Trophoblast cell (in vitro differentiated cells and primary cell): ENCODE measurements at regions not wholly inside any gene's neighbourhood (a gene's known extent, or its start where the extent isn't known, plus 50 kb on each side); places are given as distances from the start of the nearest gene placed in this dataset.

Experiments used
- DNase-seq, 2 donors: peaks; one replicate each; pipeline ENCODE4 v3.0.0-alpha.2; 2016
- H2AFZ ChIP-seq: 2 replicates; pipeline ENCODE4 v1.6.1; 2013; ENCODE audit warnings: low read length, moderate library complexity, mild to moderate bottlenecking; ENCODE audit not compliant: insufficient read depth, poor library complexity
- H2AK5ac ChIP-seq: 2 replicates; pipeline ENCODE4 v1.6.1; 2013; ENCODE audit warnings: mild to moderate bottlenecking, low read length
- H2BK120ac ChIP-seq: 2 replicates; pipeline ENCODE4 v1.6.1; 2013; ENCODE audit warnings: low read length, mild to moderate bottlenecking, moderate library complexity; ENCODE audit not compliant: insufficient read depth, poor library complexity
- H2BK12ac ChIP-seq: 2 replicates; pipeline ENCODE4 v1.6.1; 2013; ENCODE audit warnings: mild to moderate bottlenecking, low read length, moderate library complexity
- H2BK5ac ChIP-seq: 2 replicates; pipeline ENCODE4 v1.6.1; 2013; ENCODE audit warnings: low read length, low read depth, moderate library complexity, mild to moderate bottlenecking; ENCODE audit not compliant: poor library complexity
- H3K14ac ChIP-seq: 2 replicates; pipeline ENCODE4 v1.6.1; 2013; ENCODE audit warnings: mild to moderate bottlenecking, low read length
- H3K18ac ChIP-seq: 2 replicates; pipeline ENCODE4 v1.6.1; 2013; ENCODE audit warnings: mild to moderate bottlenecking, low read length
- H3K23ac ChIP-seq: 2 replicates; pipeline ENCODE4 v1.6.1; 2013; ENCODE audit warnings: low read length
- H3K27ac ChIP-seq: 2 replicates; pipeline ENCODE4 v1.5.1; 2013; ENCODE audit warnings: low read depth, mild to moderate bottlenecking, inconsistent platforms, low read length, moderate library complexity
- H3K27me3 ChIP-seq: 2 replicates; pipeline ENCODE4 v1.6.1; 2013; ENCODE audit warnings: inconsistent platforms, mild to moderate bottlenecking, low read length, moderate library complexity; ENCODE audit not compliant: insufficient read depth
- H3K36me3 ChIP-seq, 2 experiments: 1 replicate in 1 of 2; 2 replicates in 1 of 2; pipeline ENCODE4 v1.6.1; 2013; ENCODE audit warnings: low read length in 2 of 2, mild to moderate bottlenecking in 2 of 2, moderate library complexity in 1 of 2; ENCODE audit not compliant: insufficient read depth in 2 of 2, control insufficient read depth in 1 of 2
- H3K4ac ChIP-seq: 2 replicates; pipeline ENCODE4 v1.6.1; 2013; ENCODE audit warnings: low read depth, mild to moderate bottlenecking, low read length, moderate library complexity
- H3K4me1 ChIP-seq, 2 experiments: 1 replicate in 1 of 2; 2 replicates in 1 of 2; pipeline ENCODE4 v1.6.1; 2013; ENCODE audit warnings: low read length in 2 of 2, mild to moderate bottlenecking in 2 of 2, moderate library complexity in 1 of 2; ENCODE audit not compliant: insufficient read depth in 2 of 2, control insufficient read depth in 1 of 2
- H3K4me2 ChIP-seq: 2 replicates; pipeline ENCODE4 v1.6.1; 2013; ENCODE audit warnings: inconsistent platforms, mild to moderate bottlenecking, low read length, moderate library complexity
- H3K4me3 ChIP-seq: 2 replicates; pipeline ENCODE4 v1.5.1; 2013; ENCODE audit warnings: mild to moderate bottlenecking, low read depth, low read length, inconsistent platforms
- H3K79me1 ChIP-seq: one replicate; pipeline ENCODE4 v1.6.1; 2013; ENCODE audit warnings: low read length
- H3K79me2 ChIP-seq: 2 replicates; pipeline ENCODE4 v1.6.1; 2013; ENCODE audit warnings: low read length, mild to moderate bottlenecking; ENCODE audit not compliant: control insufficient read depth, insufficient read depth, poor library complexity
- H3K9ac ChIP-seq: 2 replicates; pipeline ENCODE4 v1.6.1; 2013; ENCODE audit warnings: mild to moderate bottlenecking, low read length
- H3K9me3 ChIP-seq: 2 replicates; pipeline ENCODE4 v1.6.1; 2013; ENCODE audit warnings: low read depth, mild to moderate bottlenecking, control low read depth, inconsistent platforms, low read length; ENCODE audit not compliant: insufficient read depth
- H4K12ac ChIP-seq: 2 replicates; pipeline ENCODE4 v1.6.1; 2013; ENCODE audit warnings: low read depth, mild to moderate bottlenecking, low read length, moderate library complexity
- H4K8ac ChIP-seq: 2 replicates; pipeline ENCODE4 v1.6.1; 2013; ENCODE audit warnings: low read depth, mild to moderate bottlenecking, low read length, moderate library complexity
- H4K91ac ChIP-seq: one replicate; pipeline ENCODE4 v1.6.1; 2013; ENCODE audit warnings: low read depth, mild to moderate bottlenecking, low read length, moderate library complexity
- WGBS: extraction: QIAGEN DNeasy Blood & Tissue Kit; methylation state at CpG from one replicate; pipeline ENCODE4 v1.1.7; 2013; ENCODE audit warnings: missing lambda C conversion rate; ENCODE audit not compliant: insufficient read length, insufficient coverage; ENCODE audit errors: extremely low coverage; 5-methylcytosine and 5-hydroxymethylcytosine counted together

GRCh38 chr2:118219611-118220010, 131.3 kb downstream of the INSIG2 start:
- H3K27me3 ChIP-seq: no peaks in the 10 kb centered on the region
- no peak overlapping the region for H3K27ac ChIP-seq
- no peak overlapping the region for H3K23ac ChIP-seq
- H3K4me3 ChIP-seq: no peak overlapping the region
- no peak overlapping the region for H2BK5ac ChIP-seq
- H4K8ac ChIP-seq: no peak overlapping the region
- H3K79me1 ChIP-seq: peaks cover 4% of the 10 kb centered on the region
- H4K91ac ChIP-seq: no peak overlapping the region
- H3K4me1 ChIP-seq: peaks cover 0 to 5% of the 10 kb centered on the region in 2 experiments
- H3K18ac ChIP-seq: no peak overlapping the region
- no peak overlapping the region for H3K14ac ChIP-seq
- no peak overlapping the region for H3K4ac ChIP-seq
- WGBS: no CpG with 5 or more reads among the region's 1 CpG
- H3K79me2 ChIP-seq: peaks cover 3% of the 10 kb centered on the region
- no peak for DNase-seq
- no peak overlapping the region for H2AFZ ChIP-seq
- no peak overlapping the region for H2BK120ac ChIP-seq
- H4K12ac ChIP-seq: no peak overlapping the region
- H2AK5ac ChIP-seq: no peak overlapping the region
- H3K9ac ChIP-seq: no peak overlapping the region
- no peaks in the 10 kb centered on the region for H3K9me3 ChIP-seq
- H2BK12ac ChIP-seq: no peak overlapping the region
- H3K36me3 ChIP-seq: no peaks in the 10 kb centered on the region
- no peak overlapping the region for H3K4me2 ChIP-seq

- H2BK12ac ChIP-seq: no peak overlapping the region
- no peak overlapping the region for H3K27ac ChIP-seq
- DNase-seq: no peak
- no peaks in the 10 kb centered on the region for H3K36me3 ChIP-seq
- H2BK5ac ChIP-seq: no peak overlapping the region
- H3K4me1 ChIP-seq: no peaks in the 10 kb centered on the region
- no peak overlapping the region for H2AFZ ChIP-seq
- WGBS: no CpG with 5 or more reads among the region's 3 CpGs
- H3K23ac ChIP-seq: no peak overlapping the region
- H3K79me1 ChIP-seq: no peaks in the 10 kb centered on the region
- H4K91ac ChIP-seq: no peak overlapping the region
- no peak overlapping the region for H3K4me3 ChIP-seq
- H3K79me2 ChIP-seq: no peaks in the 10 kb centered on the region
- H3K14ac ChIP-seq: no peak overlapping the region
- H4K12ac ChIP-seq: no peak overlapping the region
- H3K18ac ChIP-seq: no peak overlapping the region
- H3K4ac ChIP-seq: no peak overlapping the region
- H3K9ac ChIP-seq: no peak overlapping the region
- H3K9me3 ChIP-seq: no peaks in the 10 kb centered on the region
- H2AK5ac ChIP-seq: no peak overlapping the region
- no peak overlapping the region for H4K8ac ChIP-seq
- no peaks in the 10 kb centered on the region for H3K27me3 ChIP-seq
- no peak overlapping the region for H2BK120ac ChIP-seq
- H3K4me2 ChIP-seq: no peak overlapping the region
These were observed 128.0 kb downstream of the INSIG2 start for GRCh38 chr2:118216224-118216623.

DNA sequence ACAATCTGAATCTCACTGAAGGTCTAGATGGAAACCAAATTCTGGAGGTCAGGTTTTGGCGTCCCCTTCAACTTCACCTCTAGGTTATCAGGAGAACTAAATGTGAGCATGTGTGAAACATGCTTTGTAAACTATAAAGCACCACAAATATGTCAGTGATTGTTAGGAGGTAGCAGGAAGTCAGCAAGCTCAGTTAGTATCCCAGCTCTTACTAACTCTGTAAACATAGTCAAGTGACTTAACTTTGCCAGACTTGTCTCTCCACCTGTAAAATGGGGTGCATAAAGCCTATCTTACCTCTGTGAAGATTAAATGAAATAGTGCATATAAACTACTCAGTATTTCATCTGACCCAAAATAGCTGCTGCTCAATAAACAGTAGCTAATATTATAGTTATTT, 121.5 kb downstream of the INSIG2 start:
- no peaks in the 10 kb centered on the region for H3K27me3 ChIP-seq
- H2AFZ ChIP-seq: no peak overlapping the region
- H3K4me3 ChIP-seq: no peak overlapping the region
- H3K4me1 ChIP-seq: no peaks in the 10 kb centered on the region
- no peak overlapping the region for H4K8ac ChIP-seq
- H2AK5ac ChIP-seq: no peak overlapping the region
- no peak overlapping the region for H3K14ac ChIP-seq
- H3K9me3 ChIP-seq: no peaks in the 10 kb centered on the region
- H3K4me2 ChIP-seq: no peak overlapping the region
- H3K23ac ChIP-seq: no peak overlapping the region
- no peak overlapping the region for H3K18ac ChIP-seq
- DNase-seq: no peak
- no peak overlapping the region for H2BK5ac ChIP-seq
- no peak overlapping the region for H3K4ac ChIP-seq
- no peak overlapping the region for H3K27ac ChIP-seq
- H3K36me3 ChIP-seq: no peaks in the 10 kb centered on the region
- H4K12ac ChIP-seq: no peak overlapping the region
- no peaks in the 10 kb centered on the region for H3K79me1 ChIP-seq
- H3K79me2 ChIP-seq: no peaks in the 10 kb centered on the region
- no peak overlapping the region for H4K91ac ChIP-seq
- WGBS: no CpG with 5 or more reads among the region's 1 CpG
- H2BK120ac ChIP-seq: no peak overlapping the region
- H2BK12ac ChIP-seq: no peak overlapping the region
- H3K9ac ChIP-seq: no peak overlapping the region

DNA sequence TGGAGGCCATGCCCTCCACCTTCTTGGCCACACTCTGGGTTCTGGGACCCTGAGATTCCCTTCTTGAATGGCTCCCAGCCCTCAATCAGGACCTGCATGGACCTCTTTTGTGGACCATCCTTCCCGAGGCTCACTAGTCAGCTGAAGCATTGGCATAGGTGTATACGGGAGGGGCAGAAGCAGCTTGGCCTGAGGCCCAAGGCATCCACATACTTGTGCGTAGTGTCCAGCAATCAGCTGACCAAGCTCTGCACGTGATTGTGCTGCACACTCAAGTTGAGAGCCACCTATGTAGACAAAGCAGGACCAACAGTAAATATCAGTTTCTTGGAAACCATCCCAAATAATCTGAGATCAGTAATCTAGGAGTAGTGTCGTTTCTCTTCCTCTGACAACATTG, 119.6 kb downstream of the INSIG2 start:
- no peaks in the 10 kb centered on the region for H3K27me3 ChIP-seq
- no peak overlapping the region for H4K91ac ChIP-seq
- no peaks in the 10 kb centered on the region for H3K36me3 ChIP-seq
- H3K27ac ChIP-seq: no peak overlapping the region
- DNase-seq: no peak
- no peaks in the 10 kb centered on the region for H3K79me2 ChIP-seq
- H3K4me3 ChIP-seq: no peak overlapping the region
- H2AFZ ChIP-seq: no peak overlapping the region
- no peak overlapping the region for H4K12ac ChIP-seq
- no CpG with 5 or more reads among the region's 5 CpGs for WGBS
- H3K4me2 ChIP-seq: no peak overlapping the region
- no peak overlapping the region for H3K23ac ChIP-seq
- no peak overlapping the region for H2AK5ac ChIP-seq
- no peak overlapping the region for H2BK120ac ChIP-seq
- no peak overlapping the region for H3K14ac ChIP-seq
- no peaks in the 10 kb centered on the region for H3K79me1 ChIP-seq
- no peak overlapping the region for H2BK5ac ChIP-seq
- no peak overlapping the region for H4K8ac ChIP-seq
- H3K9me3 ChIP-seq: no peaks in the 10 kb centered on the region
- H3K9ac ChIP-seq: no peak overlapping the region
- H3K18ac ChIP-seq: no peak overlapping the region
- no peak overlapping the region for H3K4ac ChIP-seq
- no peak overlapping the region for H2BK12ac ChIP-seq
- no peaks in the 10 kb centered on the region for H3K4me1 ChIP-seq
